Ectodermal cell (in vitro differentiated cells): ENCODE measurements at regions not wholly inside any gene's neighbourhood (a gene's known extent, or its start where the extent isn't known, plus 50 kb on each side); places are given as distances from the start of the nearest gene placed in this dataset.

Experiments
- H3K27ac ChIP-seq: 2 replicates; pipeline ENCODE4 v1.7.0; 2013; ENCODE audit warnings: mild to moderate bottlenecking, low read depth, low read length; ENCODE audit not compliant: insufficient read depth, poor library complexity, severe bottlenecking
- H3K27me3 ChIP-seq: 2 replicates; pipeline ENCODE4 v1.7.0; 2013; ENCODE audit warnings: mild to moderate bottlenecking, low read length; ENCODE audit not compliant: insufficient read depth, control insufficient read depth, poor library complexity, severe bottlenecking
- H3K36me3 ChIP-seq: one replicate; pipeline ENCODE4 v1.7.0; 2013; ENCODE audit warnings: low read length; ENCODE audit not compliant: control insufficient read depth, insufficient read depth
- H3K4me1 ChIP-seq: one replicate; pipeline ENCODE4 v1.7.0; 2013; ENCODE audit warnings: low read length; ENCODE audit not compliant: control insufficient read depth, insufficient read depth
- H3K4me3 ChIP-seq: 2 replicates; pipeline ENCODE4 v1.7.0; 2013; ENCODE audit warnings: low read depth, low read length, control low read depth; ENCODE audit not compliant: insufficient read depth
- H3K9me3 ChIP-seq: 2 replicates; pipeline ENCODE4 v1.7.0; 2013; ENCODE audit warnings: mild to moderate bottlenecking, low read length, moderate library complexity; ENCODE audit not compliant: control insufficient read depth
- WGBS, 2 experiments: methylation state at CpG; one replicate each; pipeline ENCODE4 v1.1.7; 2013; ENCODE audit warnings: missing lambda C conversion rate in 2 of 2; 5-methylcytosine and 5-hydroxymethylcytosine counted together

DNA sequence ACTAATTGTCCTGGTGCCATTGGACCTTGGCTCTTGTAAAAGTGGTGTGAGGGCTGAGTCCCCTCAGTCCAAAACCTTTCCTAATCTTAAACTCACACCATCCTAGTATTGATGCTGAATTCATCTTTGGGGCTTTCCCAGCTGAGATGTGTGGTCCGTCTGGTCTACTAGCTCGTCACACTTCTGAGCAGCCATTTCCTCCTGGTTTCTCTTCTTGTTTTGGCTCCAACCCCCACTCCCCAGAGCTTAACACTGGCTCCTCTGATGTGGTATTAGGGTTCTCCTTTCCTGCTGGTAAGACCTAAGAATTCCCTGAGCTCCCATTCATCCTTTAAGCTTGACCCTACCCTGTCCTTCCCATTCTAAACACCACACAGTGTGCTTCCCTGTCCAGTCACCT, 900.6 kb downstream of the VRK1 start:
- Histone ChIP-seq H3K27me3 (no peaks in the 10 kb centered on the region), H3K4me3 (no peak overlapping the region), H3K4me1 (no peaks in the 10 kb centered on the region), H3K36me3 (no peaks in the 10 kb centered on the region), H3K27ac (no peak overlapping the region), H3K9me3 (peaks cover 2% of the 10 kb centered on the region)
- whole genome bisulfite sequencing, 2 experiments = 96 to 97% methylated on average over 2 of the region's 2 CpGs

DNA sequence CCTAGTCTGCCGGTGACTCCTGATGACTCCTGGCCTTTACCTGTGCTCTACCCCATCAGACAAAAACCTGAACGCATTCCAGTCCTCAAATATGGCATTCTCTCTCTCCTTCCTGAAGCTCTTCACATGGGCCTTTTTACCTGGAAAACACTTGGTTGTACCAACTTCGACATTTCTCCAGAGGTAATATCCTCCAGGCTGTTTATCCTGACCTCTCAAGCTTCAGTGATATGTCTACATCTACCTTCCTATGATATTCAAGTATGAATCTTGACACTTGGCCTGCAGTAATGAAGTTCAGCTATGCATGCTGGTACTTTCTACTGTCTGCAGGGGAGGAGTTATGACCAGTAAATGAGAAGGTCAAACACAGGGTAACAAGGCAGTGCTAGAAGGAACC, 901.8 kb downstream of the VRK1 start:
- no peak overlapping the region for H3K4me3 ChIP-seq

DNA sequence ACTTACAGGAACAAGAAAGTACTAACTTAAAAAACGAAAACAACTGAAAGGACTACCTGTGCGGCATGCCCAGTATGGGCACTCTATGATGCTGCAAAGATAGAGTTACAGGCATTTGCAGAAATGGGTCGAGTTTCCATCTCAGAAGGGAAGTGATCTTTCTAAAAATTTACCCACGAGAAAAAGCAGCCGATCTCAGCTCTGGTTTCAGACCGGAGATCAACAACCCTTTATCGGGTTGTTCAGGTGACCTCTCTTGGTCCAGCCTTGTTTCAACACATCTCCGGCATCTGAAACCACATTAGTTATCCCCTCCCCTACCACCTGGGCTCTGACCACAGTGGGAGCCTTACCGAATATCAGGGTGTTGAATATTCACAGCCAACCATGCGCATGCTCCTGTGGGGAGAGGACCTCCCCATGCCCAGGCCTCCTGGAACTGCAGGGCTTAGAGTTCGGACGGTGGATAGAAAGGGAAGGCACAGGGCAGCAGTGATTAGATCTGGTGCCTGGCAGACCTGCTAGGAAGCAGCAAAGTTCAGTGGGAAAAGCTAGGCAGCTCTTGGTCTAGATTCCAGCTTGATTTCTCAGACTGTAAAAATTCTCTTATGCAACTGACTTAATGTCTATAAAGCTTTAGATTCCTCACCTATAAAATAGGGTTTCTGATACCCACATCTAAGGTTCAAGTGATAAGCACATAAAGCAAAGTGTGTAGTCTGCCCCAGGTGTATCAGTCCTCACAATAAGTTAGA, 906.0 kb downstream of the VRK1 start:
- no peaks in the 10 kb centered on the region for H3K4me1 ChIP-seq
- H3K9me3 ChIP-seq = peaks cover 2% of the 10 kb centered on the region
- H3K36me3 ChIP-seq = no peaks in the 10 kb centered on the region
- 86 to 87% methylated on average over 12 of the region's 12 CpGs for WGBS, 2 experiments
- no peak overlapping the region for H3K4me3 ChIP-seq
- no peak overlapping the region for H3K27ac ChIP-seq
- no peaks in the 10 kb centered on the region for H3K27me3 ChIP-seq

More for the DNA sequence above, 901.8 kb downstream of the VRK1 start:
- no peaks in the 10 kb centered on the region for H3K36me3 ChIP-seq
- H3K27me3 ChIP-seq = no peaks in the 10 kb centered on the region
- WGBS, 2 experiments = 95 to 96% methylated on average over 3 of the region's 3 CpGs
- no peaks in the 10 kb centered on the region for H3K4me1 ChIP-seq
- H3K27ac ChIP-seq = no peak overlapping the region
- peaks cover 2% of the 10 kb centered on the region for H3K9me3 ChIP-seq

DNA sequence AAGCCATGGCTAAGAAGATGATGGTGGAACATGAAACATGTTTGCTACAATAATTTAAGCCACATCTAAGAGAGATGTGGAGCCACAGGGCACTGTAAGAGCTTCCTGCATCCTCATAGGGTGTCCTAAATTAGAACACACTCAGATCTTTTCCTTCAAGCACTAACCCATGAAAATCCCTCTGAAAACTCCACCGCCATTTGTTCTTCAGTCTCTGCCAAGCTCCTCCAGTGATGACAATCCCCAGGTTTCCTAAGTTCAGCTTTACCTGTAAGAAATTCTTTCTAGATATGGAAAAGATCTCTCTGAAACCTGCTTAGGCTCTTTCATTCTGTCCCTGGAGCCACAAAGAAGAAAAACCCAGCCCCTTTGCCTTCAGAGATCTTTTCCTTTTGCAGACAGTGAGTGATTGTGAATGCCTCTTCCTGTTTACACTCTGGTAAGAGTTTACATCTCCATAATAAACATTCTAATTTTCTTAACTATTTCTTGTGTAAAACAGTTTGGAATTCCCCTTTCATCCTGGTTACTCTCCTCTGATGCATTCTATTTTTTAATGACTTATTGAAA, 907.2 kb downstream of the VRK1 start:
- Histone ChIP-seq H3K36me3 (no peaks in the 10 kb centered on the region), H3K27me3 (no peaks in the 10 kb centered on the region), H3K9me3 (peaks cover 2% of the 10 kb centered on the region), H3K27ac (no peak overlapping the region), H3K4me3 (no peak overlapping the region), H3K4me1 (no peaks in the 10 kb centered on the region)
- 100% methylated on average over 1 of the region's 1 CpG for WGBS, 2 experiments

DNA sequence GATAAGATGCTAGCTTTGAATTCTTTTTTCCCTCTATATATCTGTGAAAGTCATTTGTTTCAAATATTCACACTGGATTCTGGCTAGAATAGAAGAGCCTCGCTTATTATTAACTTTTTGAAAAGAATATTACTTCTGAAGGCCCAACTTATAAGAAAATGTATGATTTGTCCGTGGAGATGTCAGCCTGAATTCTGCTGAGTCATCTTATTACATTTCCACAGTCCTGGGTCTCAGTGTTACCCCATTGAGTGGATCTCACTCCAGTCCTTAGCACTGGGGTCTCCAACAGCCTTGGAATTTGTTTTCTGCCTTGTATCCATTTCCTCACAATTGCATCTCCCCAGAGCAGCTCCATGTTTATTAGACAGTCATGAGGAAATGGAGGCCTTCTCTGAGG, 907.9 kb downstream of the VRK1 start:
- Histone ChIP-seq H3K9me3 (no peaks in the 10 kb centered on the region), H3K27ac (no peak overlapping the region), H3K4me3 (no peak overlapping the region), H3K36me3 (no peaks in the 10 kb centered on the region), H3K4me1 (no peaks in the 10 kb centered on the region), H3K27me3 (no peaks in the 10 kb centered on the region)
- WGBS, 2 experiments = 68 to 71% methylated on average over 2 of the region's 2 CpGs

DNA sequence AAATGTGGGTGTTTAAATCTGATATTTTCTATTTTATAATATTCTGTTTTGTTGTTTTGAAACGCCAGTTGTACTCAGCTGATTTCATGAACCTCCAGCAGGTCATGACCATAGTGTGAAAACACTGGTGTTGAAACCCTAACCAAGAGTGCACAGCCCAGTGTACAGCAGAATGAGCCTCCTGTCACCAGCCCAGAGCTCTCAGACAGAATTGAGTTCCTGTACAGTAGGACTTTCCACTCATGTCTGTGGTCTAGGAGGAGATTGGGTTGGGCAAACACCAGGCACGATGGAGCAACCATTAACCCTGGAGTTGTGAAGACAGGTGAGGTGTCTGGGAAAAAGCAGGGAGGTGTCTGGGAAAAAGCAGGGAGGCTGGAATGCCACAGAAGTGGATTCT, 908.8 kb downstream of the VRK1 start:
- Histone ChIP-seq H3K36me3 (no peaks in the 10 kb centered on the region), H3K9me3 (no peaks in the 10 kb centered on the region), H3K4me1 (no peaks in the 10 kb centered on the region), H3K27ac (no peak overlapping the region), H3K27me3 (no peaks in the 10 kb centered on the region), H3K4me3 (no peak overlapping the region)
- WGBS, 2 experiments = 86 to 92% methylated on average over 2 of the region's 2 CpGs

DNA sequence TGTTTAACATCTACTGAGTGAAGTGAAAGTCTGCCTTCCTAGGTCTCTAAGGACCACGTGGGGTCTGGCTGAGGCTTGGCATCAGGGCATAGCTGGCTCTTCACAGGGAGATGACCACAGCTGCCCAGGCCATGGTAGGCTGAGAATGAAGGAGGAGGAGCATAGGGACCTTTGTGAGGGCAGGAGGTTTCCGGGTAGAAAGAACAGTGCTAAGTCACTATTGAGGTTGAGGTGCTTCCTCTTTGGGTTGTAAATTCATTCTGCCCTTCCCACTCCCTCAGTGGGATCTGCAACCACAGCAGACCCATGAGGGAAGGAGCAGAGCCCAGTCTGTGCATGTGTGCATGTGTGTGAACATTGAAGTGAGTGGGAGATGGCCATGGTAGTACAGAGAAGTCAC, 909.6 kb downstream of the VRK1 start:
- Histone ChIP-seq H3K36me3 (no peaks in the 10 kb centered on the region), H3K27ac (no peak overlapping the region), H3K4me1 (no peaks in the 10 kb centered on the region), H3K9me3 (no peaks in the 10 kb centered on the region), H3K4me3 (no peak overlapping the region), H3K27me3 (no peaks in the 10 kb centered on the region)
- WGBS, 2 experiments = 88 to 98% methylated on average over 2 of the region's 2 CpGs

DNA sequence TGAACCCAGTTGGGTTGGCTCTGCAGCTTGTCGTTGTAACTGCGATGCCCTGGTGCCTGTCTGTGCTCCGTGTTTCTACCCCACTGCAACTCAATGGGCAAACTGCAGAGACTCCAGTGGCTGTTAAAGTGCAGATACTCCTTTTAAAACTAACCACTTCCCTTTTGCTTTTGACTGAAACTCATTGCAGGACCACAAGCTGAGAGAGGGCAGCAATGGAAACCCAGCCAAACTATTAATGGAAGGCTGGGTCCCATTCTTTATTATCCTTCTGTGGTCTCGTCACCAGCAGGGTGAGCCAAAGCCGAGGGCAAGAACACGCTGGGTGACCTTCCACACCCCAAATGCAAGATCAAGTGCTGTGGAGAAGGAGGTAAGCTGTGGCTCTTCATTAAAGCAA, 910.4 kb downstream of the VRK1 start:
- 85 to 93% methylated on average over 6 of the region's 6 CpGs for WGBS, 2 experiments
- Histone ChIP-seq H3K27ac (no peak overlapping the region), H3K9me3 (no peaks in the 10 kb centered on the region), H3K36me3 (no peaks in the 10 kb centered on the region), H3K27me3 (no peaks in the 10 kb centered on the region), H3K4me3 (no peak overlapping the region), H3K4me1 (no peaks in the 10 kb centered on the region)

DNA sequence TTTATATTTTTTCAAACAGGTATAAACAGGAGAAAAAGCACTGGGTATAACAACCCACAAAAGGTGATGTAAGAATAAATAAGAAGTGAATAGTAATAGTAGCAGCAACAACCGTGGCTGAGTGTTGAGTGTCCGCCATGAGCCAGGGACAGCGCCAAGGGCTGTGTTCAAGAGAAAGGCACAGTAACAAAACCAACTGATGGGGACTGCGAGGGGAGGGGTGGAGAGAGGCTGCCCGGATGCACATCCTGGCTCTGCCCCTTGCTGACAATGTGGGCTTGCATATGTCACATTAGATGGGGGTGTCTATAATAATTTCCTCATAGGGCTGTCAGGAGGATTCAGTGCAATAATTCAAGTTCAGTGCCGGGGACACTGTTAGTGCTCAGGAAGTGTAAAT, 912.4 kb downstream of the VRK1 start:
- WGBS, 2 experiments = 91 to 93% methylated on average over 6 of the region's 6 CpGs
- no peaks in the 10 kb centered on the region for H3K36me3 ChIP-seq
- H3K4me3 ChIP-seq = no peak overlapping the region
- H3K4me1 ChIP-seq = no peaks in the 10 kb centered on the region
- no peaks in the 10 kb centered on the region for H3K9me3 ChIP-seq
- no peak overlapping the region for H3K27ac ChIP-seq
- H3K27me3 ChIP-seq = no peaks in the 10 kb centered on the region

DNA sequence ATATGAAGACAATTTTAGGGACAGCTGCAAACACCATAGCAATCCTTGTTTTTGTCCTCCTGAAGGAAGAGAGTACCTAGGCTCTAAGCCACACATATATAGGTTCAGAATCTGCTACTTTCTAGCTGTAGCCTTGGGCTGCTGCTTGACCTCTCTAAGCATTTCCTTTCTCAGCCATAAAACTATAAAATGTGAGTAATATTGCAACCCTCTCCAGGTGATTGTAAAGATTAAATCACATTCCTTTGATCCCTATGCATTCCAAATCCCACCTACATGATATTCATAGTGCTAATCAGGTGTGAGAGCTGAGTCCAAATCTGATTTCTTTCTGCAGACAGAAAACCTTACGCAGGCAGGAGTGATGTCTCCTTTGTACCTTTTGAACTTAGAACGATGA, 913.5 kb downstream of the VRK1 start:
- no peaks in the 10 kb centered on the region for H3K27me3 ChIP-seq
- H3K36me3 ChIP-seq = no peaks in the 10 kb centered on the region
- H3K4me1 ChIP-seq = no peaks in the 10 kb centered on the region
- H3K9me3 ChIP-seq = no peaks in the 10 kb centered on the region
- whole genome bisulfite sequencing, 2 experiments = 91 to 95% methylated on average over 2 of the region's 2 CpGs
- no peak overlapping the region for H3K27ac ChIP-seq
- no peak overlapping the region for H3K4me3 ChIP-seq
